T47D (cell line): ENCODE measurements at regions not wholly inside any gene's neighbourhood (a gene's known extent, or its start where the extent isn't known, plus 50 kb on each side); places are given as distances from the start of the nearest gene placed in this dataset.

Source experiments
- DNase-seq, 2 experiments: peaks; one replicate each; pipeline versions ENCODE4 v3.0.0 to v3.0.0-alpha.2; 2011 to 2012; ENCODE audit warnings: low read depth in 1 of 2, low spot score in 1 of 2
- JUND ChIP-seq: IDR thresholded peaks from 2 replicates; pipeline ENCODE4 v1.6.1; 2012; ENCODE audit warnings: low read depth
- in situ Hi-C: cut with HindIII; loops from 2 replicates; pipeline ENCODE4 v1.10.0; 2016; ENCODE audit warnings: low sequenced_read_pairs, low pct_unique_long_range_greater_than_20kb

GRCh38 chr2:30382162-30382783 is 64.8 kb upstream of the LCLAT1 start:
- TF ChIP-seq JUND, result no peak
- no peak for DNase-seq
- in situ Hi-C loops, result no loop called here

GRCh38 chr2:30382995-30383394 is 64.1 kb upstream of the LCLAT1 start:
- DNase-seq, result no peak
- in situ Hi-C loops, result no loop called here
- TF ChIP-seq JUND, result no peak

- in situ Hi-C loops, result no loop called here
- TF ChIP-seq JUND, result no peak
- DNase-seq, result peak; percentile 26 to 47
These were observed 61.7 kb upstream of the LCLAT1 start for GRCh38 chr2:30385327-30385726.

- TF ChIP-seq JUND, result no peak
These were observed 54.9 kb upstream of the LCLAT1 start for GRCh38 chr2:30392097-30392496.

GRCh38 chr2:30393510-30393909 is 53.5 kb upstream of the LCLAT1 start:
- in situ Hi-C loops, result no loop called here
- no peak for DNase-seq

More at GRCh38 chr2:30392097-30392496, 54.9 kb upstream of the LCLAT1 start:
- no peak for DNase-seq
- in situ Hi-C loops, result no loop called here

GRCh38 chr2:30394096-30394495 is 53.0 kb upstream of the LCLAT1 start:
- DNase-seq, result no peak
- TF ChIP-seq JUND, result no peak
- in situ Hi-C loops, result no loop called here

More at GRCh38 chr2:30393510-30393909, 53.5 kb upstream of the LCLAT1 start:
- TF ChIP-seq JUND, result no peak

GRCh38 chr2:30396436-30397232 is 50.4 kb upstream of the LCLAT1 start:
- in situ Hi-C loops, result no loop called here

More at GRCh38 chr2:30396436-30397232, 50.4 kb upstream of the LCLAT1 start:
- TF ChIP-seq JUND, result no peak
- no peak for DNase-seq
